HepG2 (cell line): ENCODE measurements at regions not wholly inside any gene's neighbourhood (a gene's known extent, or its start where the extent isn't known, plus 50 kb on each side); places are given as distances from the start of the nearest gene placed in this dataset.

Source experiments
- ATAC-seq: fragments of 200-7000 bp; cut with Tn5 transposase; 3 replicates; pipeline ENCODE4 v1.9.1; 2020; ENCODE audit warnings: mild to moderate bottlenecking, moderate library complexity
- BruUV-seq: library from RNA; stranded (reverse); fragments of 400-500 nt; replicated peaks from 2 replicates; lab custom pipeline; 2021; lab: Mats Ljungman, UMichigan
- CTCF ChIA-PET: fragments of 300-600 bp; formaldehyde crosslinking; extraction: SDS; loops from one replicate; lab custom pipeline; 2021; ENCODE audit warnings: low total read pairs, inconsistent platforms, low intra/inter-chr PET ratio; lab: Yijun Ruan, JAX
- POLR2A ChIA-PET: fragments of 350-600 bp; sonication (Branson Sonifier 250); formaldehyde crosslinking; loops from one replicate; lab custom pipeline; 2020; ENCODE audit warnings: antibody characterized with exemption, inconsistent platforms; lab: Yijun Ruan, JAX
- DNase-seq: peaks from one replicate; pipeline ENCODE4 v3.0.0-alpha.2; 2015; ENCODE audit warnings: low spot score
- FAIRE-seq: peaks from 3 replicates; lab custom pipeline; 2011; peaks lifted over from hg19 to GRCh38; lab: Jason Lieb, UNC
- H2AFZ ChIP-seq: one replicate; pipeline ENCODE4 v1.6.1; 2011; ENCODE audit warnings: low read length, inconsistent platforms
- H3K27ac ChIP-seq: fragments of 300-600 bp; 3 replicates; pipeline ENCODE4 v1.8.0; 2011; ENCODE audit warnings: mixed run types, mild to moderate bottlenecking, mixed read lengths, low read length, inconsistent platforms; ENCODE audit not compliant: insufficient read depth; ENCODE audit errors: extremely low read length
- H3K27me3 ChIP-seq, 2 experiments: fragments of 200-600 bp in 1 of 2; 2 replicates in 1 of 2; 3 replicates in 1 of 2; pipeline versions ENCODE4 v1.6.0 to v1.8.0; 2011; ENCODE audit warnings: low read length in 2 of 2, mild to moderate bottlenecking in 2 of 2, moderate library complexity in 2 of 2, inconsistent platforms in 1 of 2; ENCODE audit not compliant: insufficient read depth in 2 of 2, control insufficient read depth in 1 of 2
- H3K36me3 ChIP-seq, 2 experiments: fragments of 200-600 bp in 1 of 2; replicated peaks in 1 of 2; 2 replicates in 1 of 2; 3 replicates in 1 of 2; pipeline versions ENCODE4 v1.5.1 to v1.8.0; 2011; ENCODE audit warnings: low read length in 2 of 2, inconsistent platforms in 1 of 2; ENCODE audit not compliant: insufficient read depth in 2 of 2, control insufficient read depth in 1 of 2
- H3K4me1 ChIP-seq: 2 replicates; pipeline ENCODE4 v1.5.1; 2012; ENCODE audit warnings: low read length, inconsistent platforms; ENCODE audit not compliant: insufficient read depth
- H3K4me2 ChIP-seq: 2 replicates; pipeline ENCODE4 v1.6.0; 2011; ENCODE audit warnings: low read depth, low read length, inconsistent platforms
- H3K4me3 ChIP-seq, 3 experiments: fragments of 200-600 bp in 1 of 3; sonication (generic), shearing (Covaris generic) in 1 of 3; replicated peaks in 1 of 3; 2 replicates each; pipeline ENCODE4 v1.5.1; 2011 to 2016; ENCODE audit warnings: low read length in 3 of 3, inconsistent platforms in 2 of 3, low read depth in 2 of 3, mild to moderate bottlenecking in 2 of 3, control low read depth in 1 of 3, mixed read lengths in 1 of 3; ENCODE audit not compliant: insufficient read depth in 1 of 3
- H3K79me2 ChIP-seq: one replicate; pipeline ENCODE4 v1.6.1; 2011; ENCODE audit warnings: low read length, inconsistent platforms; ENCODE audit not compliant: insufficient read depth
- H3K9ac ChIP-seq: 2 replicates; pipeline ENCODE4 v1.6.0; 2011; ENCODE audit warnings: mild to moderate bottlenecking, low read depth, low read length, inconsistent platforms; ENCODE audit not compliant: insufficient read depth
- H3K9me3 ChIP-seq: 2 replicates; pipeline ENCODE4 v1.5.1; 2012; ENCODE audit warnings: mild to moderate bottlenecking, low read length
- H4K20me1 ChIP-seq: 2 replicates; pipeline ENCODE4 v1.6.0; 2011; ENCODE audit warnings: inconsistent platforms, mild to moderate bottlenecking, low read length, moderate library complexity; ENCODE audit not compliant: insufficient read depth
- CCDC6 ChIP-seq: sonication (generic); formaldehyde crosslinking; IDR thresholded peaks from 2 replicates; pipeline ENCODE4 v1.8.1; 2022; ENCODE audit warnings: mild to moderate bottlenecking, missing genetic modification reagents, moderate library complexity
- ETV6 ChIP-seq: sonication (generic); formaldehyde crosslinking; conservative IDR thresholded peaks from 2 replicates; pipeline ENCODE4 v1.4.0; 2020; ENCODE audit warnings: missing genetic modification reagents
- IKZF4 ChIP-seq: sonication (generic); formaldehyde crosslinking; IDR thresholded peaks from 2 replicates; pipeline ENCODE4 v1.5.1; 2020; ENCODE audit warnings: borderline replicate concordance, mild to moderate bottlenecking, low read depth, missing genetic modification reagents; ENCODE audit errors: not compliant biosample characterization
- KLF16 ChIP-seq, 2 experiments: sonication (generic) in 1 of 2; formaldehyde crosslinking in 1 of 2; IDR thresholded peaks; 2 replicates each; pipeline versions ENCODE4 v1.6.1 to v1.8.0; 2016 to 2023; ENCODE audit warnings: missing genetic modification reagents in 2 of 2, missing compliant biosample characterization in 1 of 2
- MIER3 ChIP-seq: IDR thresholded peaks from 2 replicates; pipeline ENCODE4 v1.6.1; 2016; ENCODE audit warnings: missing compliant biosample characterization, borderline replicate concordance
- MIXL1 ChIP-seq: IDR thresholded peaks from 2 replicates; pipeline ENCODE4 v1.6.1; 2016
- XRCC5 ChIP-seq: fragments of 200-400 bp; formaldehyde crosslinking; optimal IDR thresholded peaks from 2 replicates; pipeline ENCODE3; 2017; ENCODE audit warnings: mild to moderate bottlenecking, low read length
- ZNF10 ChIP-seq: sonication (generic); formaldehyde crosslinking; IDR thresholded peaks from 2 replicates; pipeline ENCODE4 v1.4.0; 2020; ENCODE audit warnings: mild to moderate bottlenecking, low read depth, missing genetic modification reagents, borderline replicate concordance
- ZNF136 ChIP-seq: sonication (generic); formaldehyde crosslinking; IDR thresholded peaks from 2 replicates; pipeline ENCODE4 v1.8.1; 2022; ENCODE audit warnings: low read depth, mild to moderate bottlenecking, moderate library complexity, missing genetic modification reagents
- ZNF234 ChIP-seq: sonication (generic); formaldehyde crosslinking; conservative IDR thresholded peaks from 2 replicates; pipeline ENCODE4 v1.5.1; 2020; ENCODE audit warnings: mild to moderate bottlenecking, missing genetic modification reagents
- ZNF674 ChIP-seq: sonication (generic); formaldehyde crosslinking; IDR thresholded peaks from 2 replicates; pipeline ENCODE4 v1.5.0; 2020; ENCODE audit warnings: low read depth, mild to moderate bottlenecking, missing genetic modification reagents
- ZNF879 ChIP-seq: sonication (generic); formaldehyde crosslinking; IDR thresholded peaks from 2 replicates; pipeline ENCODE4 v1.8.1; 2023; ENCODE audit warnings: missing genetic modification reagents
- ZSCAN31 ChIP-seq: sonication (generic); formaldehyde crosslinking; IDR thresholded peaks from 2 replicates; pipeline ENCODE4 v1.5.0; 2020; ENCODE audit warnings: low read depth, mild to moderate bottlenecking, missing genetic modification reagents
- WGBS: methylation state at CpG from one replicate; pipeline ENCODE4 v1.1.6; 2017; ENCODE audit warnings: low lambda C conversion rate; 5-methylcytosine and 5-hydroxymethylcytosine counted together
- in situ Hi-C: cut with HindIII; loops from 2 replicates; pipeline ENCODE4 v1.10.0; 2017; ENCODE audit warnings: low pct_unique_long_range_greater_than_20kb; ENCODE audit not compliant: extremely low pct_ligation_motif_present
- intact Hi-C: fragments of 100-400 bp; cut with micrococcal nuclease; formaldehyde crosslinking; loops from one replicate; pipeline ENCODE4 v1.10.0; 2022; ENCODE audit not compliant: unreplicated experiment
- TF ChIP-seq, protein P1 (sequence below): sonication (generic); formaldehyde crosslinking; IDR thresholded peaks from 2 replicates; pipeline ENCODE4 v1.5.0; 2020; ENCODE audit warnings: mild to moderate bottlenecking, missing genetic modification reagents
- TF ChIP-seq, protein P2 (sequence below): IDR thresholded peaks from 2 replicates; pipeline ENCODE4 v1.6.1; 2016
- TF ChIP-seq, protein P3 (sequence below): sonication (generic); formaldehyde crosslinking; IDR thresholded peaks from 2 replicates; pipeline ENCODE4 v1.5.0; 2020; ENCODE audit warnings: mild to moderate bottlenecking, missing genetic modification reagents
- TF ChIP-seq, protein P4 (sequence below): IDR thresholded peaks from 2 replicates; pipeline ENCODE4 v1.6.1; 2012; ENCODE audit warnings: inconsistent platforms
- TF ChIP-seq, protein P5 (sequence below): IDR thresholded peaks from 2 replicates; pipeline ENCODE4 v1.6.1; 2016; ENCODE audit warnings: control low read depth

DNA sequence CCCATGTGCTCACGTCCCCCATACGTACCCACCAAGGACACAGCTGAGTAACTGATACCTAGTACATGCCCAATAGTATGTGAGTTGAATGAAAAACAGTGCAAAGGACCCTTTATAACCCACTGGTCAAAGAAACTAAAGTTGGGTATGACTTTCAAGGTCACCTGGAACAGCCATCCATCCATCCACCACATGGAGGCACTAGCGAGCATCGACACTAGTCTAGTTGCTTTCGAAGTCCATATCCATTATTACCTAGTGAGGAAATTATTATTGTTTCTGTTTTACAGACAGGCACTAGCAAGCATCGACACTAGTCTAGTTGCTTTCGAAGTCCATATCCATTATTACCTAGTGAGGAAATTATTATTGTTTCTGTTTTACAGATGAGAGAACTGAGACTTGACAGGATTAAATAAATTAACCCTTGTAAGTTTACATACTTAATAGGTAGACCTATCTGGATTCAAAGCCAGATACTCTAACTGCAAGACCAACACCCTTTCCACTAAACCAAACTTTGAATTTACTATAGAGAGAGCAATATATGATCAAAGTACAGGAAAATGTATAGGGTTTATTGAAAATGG lies 233.7 kb downstream of the METTL4 start (continued):
- TF ChIP-seq, protein P1, sequence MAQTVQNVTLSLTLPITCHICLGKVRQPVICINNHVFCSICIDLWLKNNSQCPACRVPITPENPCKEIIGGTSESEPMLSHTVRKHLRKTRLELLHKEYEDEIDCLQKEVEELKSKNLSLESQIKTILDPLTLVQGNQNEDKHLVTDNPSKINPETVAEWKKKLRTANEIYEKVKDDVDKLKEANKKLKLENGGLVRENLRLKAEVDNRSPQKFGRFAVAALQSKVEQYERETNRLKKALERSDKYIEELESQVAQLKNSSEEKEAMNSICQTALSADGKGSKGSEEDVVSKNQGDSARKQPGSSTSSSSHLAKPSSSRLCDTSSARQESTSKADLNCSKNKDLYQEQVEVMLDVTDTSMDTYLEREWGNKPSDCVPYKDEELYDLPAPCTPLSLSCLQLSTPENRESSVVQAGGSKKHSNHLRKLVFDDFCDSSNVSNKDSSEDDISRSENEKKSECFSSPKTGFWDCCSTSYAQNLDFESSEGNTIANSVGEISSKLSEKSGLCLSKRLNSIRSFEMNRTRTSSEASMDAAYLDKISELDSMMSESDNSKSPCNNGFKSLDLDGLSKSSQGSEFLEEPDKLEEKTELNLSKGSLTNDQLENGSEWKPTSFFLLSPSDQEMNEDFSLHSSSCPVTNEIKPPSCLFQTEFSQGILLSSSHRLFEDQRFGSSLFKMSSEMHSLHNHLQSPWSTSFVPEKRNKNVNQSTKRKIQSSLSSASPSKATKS: no peak
- TF ChIP-seq ZNF10 (CRISPR knock-in tag) (no peak), XRCC5 (no peak), ZNF234 (CRISPR knock-in tag) (no peak), ZNF879 (CRISPR knock-in tag) (no peak)

DNA sequence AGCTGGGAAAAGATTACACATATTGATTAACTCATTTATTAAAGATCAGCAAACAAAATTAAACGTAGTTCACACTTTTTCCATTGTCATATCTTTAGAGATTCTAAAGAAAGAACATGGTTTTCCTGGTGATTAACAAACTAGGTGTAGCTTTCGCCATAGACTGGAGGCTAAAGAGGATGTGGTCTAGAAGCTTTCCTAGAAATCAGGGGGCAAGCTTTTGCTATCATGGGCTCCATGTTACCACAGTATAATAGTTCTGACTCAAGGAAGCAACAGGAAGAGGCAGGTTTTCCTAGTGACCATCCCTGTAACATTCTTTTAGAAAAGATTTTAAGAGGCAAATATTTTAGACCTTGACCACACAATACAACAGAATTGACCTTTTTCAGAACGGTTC lies 232.7 kb downstream of the METTL4 start:
- H3K4me1 ChIP-seq: no peaks in the 10 kb centered on the region
- H3K27ac ChIP-seq: no peak overlapping the region
- no peaks in the 10 kb centered on the region for H3K27me3 ChIP-seq
- H3K4me3 ChIP-seq: no peak overlapping the region
- no peak overlapping the region for H3K9ac ChIP-seq
- in situ Hi-C loops (loop anchor here (25.0 kb wide), 1 partner anchor 199 kb away; no protein-coding TSS in a partner anchor), intact Hi-C loops (no loop called here)
- H4K20me1 ChIP-seq: no peaks in the 10 kb centered on the region
- CTCF ChIA-PET: interaction anchor here (2.5 kb wide), 1 partner anchor 203 kb away, joined by 15 read pairs; no protein-coding TSS in a partner anchor
- no TSS peak for BruUV-seq
- FAIRE-seq (no peak), ATAC-seq (no peak), DNase-seq (no peak)
- no peaks in the 10 kb centered on the region for H3K9me3 ChIP-seq
- H2AFZ ChIP-seq: no peak overlapping the region
- POLR2A ChIA-PET: no interaction called here
- H3K36me3 ChIP-seq: no peaks in the 10 kb centered on the region
- WGBS: 37% methylated on average over 3 of the region's 3 CpGs
- no peaks in the 10 kb centered on the region for H3K79me2 ChIP-seq
- H3K4me2 ChIP-seq: no peak overlapping the region
- TF ChIP-seq MIXL1 (CRISPR knock-in tag) (no peak), MIER3 (CRISPR knock-in tag) (no peak), ZSCAN31 (no peak), IKZF4 (CRISPR knock-in tag) (no peak), ETV6 (no peak), ZNF136 (CRISPR knock-in tag) (no peak), ZNF674 (CRISPR knock-in tag) (no peak), CCDC6 (CRISPR knock-in tag) (no peak), KLF16 (CRISPR knock-in tag; IDR thresholded peaks at IDR 0.05) (no peak)
- TF ChIP-seq, protein P2, sequence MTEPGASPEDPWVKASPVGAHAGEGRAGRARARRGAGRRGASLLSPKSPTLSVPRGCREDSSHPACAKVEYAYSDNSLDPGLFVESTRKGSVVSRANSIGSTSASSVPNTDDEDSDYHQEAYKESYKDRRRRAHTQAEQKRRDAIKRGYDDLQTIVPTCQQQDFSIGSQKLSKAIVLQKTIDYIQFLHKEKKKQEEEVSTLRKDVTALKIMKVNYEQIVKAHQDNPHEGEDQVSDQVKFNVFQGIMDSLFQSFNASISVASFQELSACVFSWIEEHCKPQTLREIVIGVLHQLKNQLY (CRISPR knock-in tag): no peak
- TF ChIP-seq, protein P3, sequence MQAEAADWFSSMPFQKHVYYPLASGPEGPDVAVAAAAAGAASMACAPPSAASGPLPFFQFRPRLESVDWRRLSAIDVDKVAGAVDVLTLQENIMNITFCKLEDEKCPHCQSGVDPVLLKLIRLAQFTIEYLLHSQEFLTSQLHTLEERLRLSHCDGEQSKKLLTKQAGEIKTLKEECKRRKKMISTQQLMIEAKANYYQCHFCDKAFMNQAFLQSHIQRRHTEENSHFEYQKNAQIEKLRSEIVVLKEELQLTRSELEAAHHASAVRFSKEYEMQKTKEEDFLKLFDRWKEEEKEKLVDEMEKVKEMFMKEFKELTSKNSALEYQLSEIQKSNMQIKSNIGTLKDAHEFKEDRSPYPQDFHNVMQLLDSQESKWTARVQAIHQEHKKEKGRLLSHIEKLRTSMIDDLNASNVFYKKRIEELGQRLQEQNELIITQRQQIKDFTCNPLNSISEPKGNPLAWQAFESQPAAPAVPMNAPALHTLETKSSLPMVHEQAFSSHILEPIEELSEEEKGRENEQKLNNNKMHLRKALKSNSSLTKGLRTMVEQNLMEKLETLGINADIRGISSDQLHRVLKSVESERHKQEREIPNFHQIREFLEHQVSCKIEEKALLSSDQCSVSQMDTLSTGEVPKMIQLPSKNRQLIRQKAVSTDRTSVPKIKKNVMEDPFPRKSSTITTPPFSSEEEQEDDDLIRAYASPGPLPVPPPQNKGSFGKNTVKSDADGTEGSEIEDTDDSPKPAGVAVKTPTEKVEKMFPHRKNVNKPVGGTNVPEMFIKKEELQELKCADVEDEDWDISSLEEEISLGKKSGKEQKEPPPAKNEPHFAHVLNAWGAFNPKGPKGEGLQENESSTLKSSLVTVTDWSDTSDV (CRISPR knock-in tag): no peak
- TF ChIP-seq, protein P4, sequence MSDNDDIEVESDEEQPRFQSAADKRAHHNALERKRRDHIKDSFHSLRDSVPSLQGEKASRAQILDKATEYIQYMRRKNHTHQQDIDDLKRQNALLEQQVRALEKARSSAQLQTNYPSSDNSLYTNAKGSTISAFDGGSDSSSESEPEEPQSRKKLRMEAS: no peak
- TF ChIP-seq, protein P5, sequence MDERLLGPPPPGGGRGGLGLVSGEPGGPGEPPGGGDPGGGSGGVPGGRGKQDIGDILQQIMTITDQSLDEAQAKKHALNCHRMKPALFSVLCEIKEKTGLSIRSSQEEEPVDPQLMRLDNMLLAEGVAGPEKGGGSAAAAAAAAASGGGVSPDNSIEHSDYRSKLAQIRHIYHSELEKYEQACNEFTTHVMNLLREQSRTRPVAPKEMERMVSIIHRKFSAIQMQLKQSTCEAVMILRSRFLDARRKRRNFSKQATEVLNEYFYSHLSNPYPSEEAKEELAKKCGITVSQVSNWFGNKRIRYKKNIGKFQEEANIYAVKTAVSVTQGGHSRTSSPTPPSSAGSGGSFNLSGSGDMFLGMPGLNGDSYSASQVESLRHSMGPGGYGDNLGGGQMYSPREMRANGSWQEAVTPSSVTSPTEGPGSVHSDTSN (CRISPR knock-in tag): no peak
